ENCODE measurements at regions not wholly inside any gene's neighbourhood (a gene's known extent, or its start where the extent isn't known, plus 50 kb on each side); places are given as distances from the start of the nearest gene placed in this dataset.
"Not testable (repeated sequence)": the region's sequence is repeated elsewhere in the genome, so short reads cannot be mapped to it uniquely, and the experiment has no call there.

GRCh38 chr5:86671536-86671935 lies 53.8 kb downstream of the COX7C start:
- no peak for DNase-seq

GRCh38 chr5:86674069-86674468 lies 56.3 kb downstream of the COX7C start:
- DNase-seq = no peak

GRCh38 chr5:86675311-86675710 lies 57.6 kb downstream of the COX7C start:
- DNase-seq = no peak

- no peak for DNase-seq
Observed at GRCh38 chr5:86679529-86679928, 61.8 kb downstream of the COX7C start.

GRCh38 chr5:86679949-86680348 lies 62.2 kb downstream of the COX7C start:
- no peak for DNase-seq

GRCh38 chr5:86684222-86684621 lies 66.5 kb downstream of the COX7C start:
- DNase-seq = no peak

GRCh38 chr5:86686046-86686445 lies 68.3 kb downstream of the COX7C start:
- no peak for DNase-seq

GRCh38 chr5:86688406-86688805 lies 70.7 kb downstream of the COX7C start:
- no peak for DNase-seq

GRCh38 chr5:86689103-86689729 lies 71.5 kb downstream of the COX7C start:
- no peak for DNase-seq

- no peak for DNase-seq
Observed at GRCh38 chr5:86709157-86709881, 91.6 kb downstream of the COX7C start.

- DNase-seq = no peak
Observed at GRCh38 chr5:86716121-86716520, 98.4 kb downstream of the COX7C start.

- DNase-seq = not testable (repeated sequence)
Observed at GRCh38 chr5:86731319-86732117, 113.8 kb downstream of the COX7C start.

GRCh38 chr5:86735370-86735769 lies 117.6 kb downstream of the COX7C start:
- no peak for DNase-seq

- DNase-seq = no peak
Observed at GRCh38 chr5:86737579-86737978, 119.8 kb downstream of the COX7C start.

GRCh38 chr5:86748538-86749105 lies 130.9 kb downstream of the COX7C start:
- no peak for DNase-seq

GRCh38 chr5:86749841-86750240 lies 132.1 kb downstream of the COX7C start:
- DNase-seq = no peak

GRCh38 chr5:86756839-86757238 lies 139.1 kb downstream of the COX7C start:
- no peak for DNase-seq

- no peak for DNase-seq
Observed at GRCh38 chr5:86757824-86758223, 140.1 kb downstream of the COX7C start.

- no peak for DNase-seq
Observed at GRCh38 chr5:86760661-86761060, 142.9 kb downstream of the COX7C start.

- DNase-seq = no peak
Observed at GRCh38 chr5:86763929-86764328, 146.2 kb downstream of the COX7C start.

GRCh38 chr5:86765778-86766502 lies 148.2 kb downstream of the COX7C start:
- no peak for DNase-seq

- DNase-seq = no peak
Observed at GRCh38 chr5:86768699-86769202, 151.0 kb downstream of the COX7C start.

- DNase-seq = no peak
Observed at GRCh38 chr5:86780018-86780417, 162.3 kb downstream of the COX7C start.
